GM21528 (cell line): ENCODE measurements at regions not wholly inside any gene's neighbourhood (a gene's known extent, or its start where the extent isn't known, plus 50 kb on each side); places are given as distances from the start of the nearest gene placed in this dataset.

Experiments
- ATAC-seq: cut with Tn5 transposase; IDR thresholded peaks from one replicate; pipeline ENCODE4 v1.9.1; 2021; ENCODE audit warnings: mild to moderate bottlenecking, moderate library complexity; ENCODE audit not compliant: unreplicated experiment, low FRiP score

DNA sequence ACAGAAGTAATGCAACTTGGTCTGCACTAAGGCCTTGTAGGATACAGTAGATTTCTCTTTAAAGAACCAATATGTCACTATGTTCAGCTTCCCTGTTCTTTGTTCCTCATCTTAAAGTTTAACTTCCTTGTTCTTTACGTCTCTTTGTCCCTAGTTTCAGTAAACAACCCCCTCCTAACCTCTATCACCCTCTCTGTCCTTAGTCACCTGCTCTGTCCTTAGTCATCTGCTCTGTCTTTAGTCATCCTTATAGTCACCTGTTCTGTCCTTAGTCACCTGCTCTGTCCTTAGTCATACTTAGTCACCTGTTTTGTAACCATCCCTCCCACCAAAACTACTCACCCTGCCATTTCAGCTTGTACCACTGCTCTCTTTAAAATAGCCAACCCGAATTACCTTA lies 144.6 kb upstream of the TMEM106B start:
- no peak for ATAC-seq

DNA sequence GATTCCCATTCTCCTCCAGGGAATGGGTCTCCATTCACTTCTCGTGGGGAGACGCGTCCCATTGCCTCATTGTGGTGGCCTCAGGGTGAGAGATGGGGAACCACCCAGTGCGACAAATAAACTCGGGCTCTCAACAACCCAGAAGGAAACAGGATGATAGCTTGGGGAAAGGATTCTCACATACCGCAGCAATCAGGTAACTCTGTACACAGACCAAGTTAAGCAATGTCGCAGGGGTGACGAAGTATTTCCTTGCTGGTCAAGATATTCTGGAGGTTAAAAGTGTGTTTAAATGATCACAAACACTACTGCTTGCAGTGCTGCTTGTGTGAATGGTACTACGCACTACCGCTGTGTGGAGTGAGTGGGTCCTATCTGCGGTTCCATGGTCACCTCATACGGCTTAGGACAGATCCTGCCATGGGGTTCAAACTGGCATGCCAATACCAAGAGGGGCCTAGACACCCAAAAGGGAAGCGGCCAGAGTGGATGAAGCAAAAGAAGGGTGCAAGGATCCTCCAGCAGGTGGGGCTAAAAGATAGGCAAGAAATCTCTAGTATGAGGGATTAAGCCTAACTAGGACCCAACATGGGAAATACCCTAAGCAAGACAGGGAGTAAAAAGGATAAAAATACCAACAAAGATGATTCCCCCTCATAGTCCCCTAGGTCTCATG lies 143.8 kb upstream of the TMEM106B start:
- ATAC-seq, result peak; percentile 75

DNA sequence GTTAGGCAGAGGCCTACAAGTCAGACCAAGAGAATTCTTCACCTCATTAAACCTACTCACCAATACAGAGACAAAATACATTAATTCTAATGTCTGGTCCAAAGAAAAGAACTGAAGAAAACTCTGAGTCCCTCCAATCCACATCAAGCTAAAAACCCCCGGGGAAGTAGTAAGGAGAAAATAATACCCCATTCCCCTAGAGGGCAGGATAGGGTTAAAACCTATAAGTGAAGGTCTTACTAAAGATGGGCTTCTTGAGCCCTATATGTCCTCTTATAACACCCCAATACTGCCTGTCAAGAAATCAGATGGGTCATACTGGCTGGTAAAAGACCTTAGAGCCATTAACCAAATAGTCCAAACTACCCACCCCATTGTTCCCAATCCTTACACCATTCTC lies 141.3 kb upstream of the TMEM106B start:
- no peak for ATAC-seq

DNA sequence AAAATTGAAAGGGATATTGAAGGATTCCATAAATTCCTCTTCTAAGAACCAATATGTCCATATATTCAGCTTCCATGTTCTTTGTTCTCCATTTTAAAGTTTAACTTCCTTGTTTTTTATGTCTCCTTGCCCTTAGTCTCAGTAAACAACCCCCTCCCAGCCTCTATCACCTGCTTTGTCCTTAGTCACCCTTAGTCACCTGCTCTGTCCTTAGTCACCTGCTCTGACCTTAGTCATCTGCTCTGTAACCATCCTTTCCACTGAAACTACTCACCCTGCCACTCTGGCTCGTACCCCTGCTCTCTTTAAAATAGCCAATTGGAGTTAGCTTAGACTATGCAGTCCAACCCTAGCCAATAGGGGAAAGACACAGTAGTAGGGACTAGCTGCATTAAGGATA lies 136.2 kb upstream of the TMEM106B start:
- no peak for ATAC-seq

DNA sequence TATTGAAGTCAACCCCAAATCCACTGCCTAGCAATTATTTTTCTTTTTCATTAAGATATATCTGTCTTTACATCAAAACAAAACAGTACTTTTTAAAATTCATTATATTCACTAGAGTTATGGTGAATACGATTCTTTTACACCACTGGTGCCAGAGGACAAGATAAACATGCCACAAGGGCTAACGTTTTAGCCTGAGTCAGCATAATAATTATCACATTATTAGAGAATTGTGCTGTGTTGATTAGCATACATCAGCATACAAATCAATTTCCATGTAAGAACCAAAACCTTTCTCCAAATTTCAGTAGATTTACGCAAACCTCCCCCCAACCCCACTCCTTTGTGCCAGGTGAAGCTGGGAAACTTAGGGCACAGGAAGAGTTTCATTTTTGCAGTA lies 131.1 kb upstream of the TMEM106B start:
- ATAC-seq, result no peak

DNA sequence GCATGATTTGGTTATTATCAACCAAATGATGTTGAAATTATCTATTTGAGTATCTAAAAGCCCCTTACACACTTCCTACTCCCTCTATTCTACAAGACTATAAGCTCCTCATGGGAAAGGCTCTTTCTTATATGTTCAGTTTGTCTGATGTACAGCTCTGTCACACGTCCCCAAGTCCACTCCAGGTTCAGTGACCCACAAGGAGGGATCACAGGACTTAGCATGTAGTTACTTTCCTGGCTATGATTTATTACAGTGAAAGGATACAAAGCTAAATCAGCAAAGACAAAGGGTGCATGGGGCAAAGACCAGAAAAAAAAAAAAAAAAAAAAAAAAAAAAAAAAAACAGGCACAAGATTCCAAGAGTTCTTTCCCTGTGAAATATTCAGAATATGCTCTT lies 125.6 kb upstream of the TMEM106B start:
- no peak for ATAC-seq

DNA sequence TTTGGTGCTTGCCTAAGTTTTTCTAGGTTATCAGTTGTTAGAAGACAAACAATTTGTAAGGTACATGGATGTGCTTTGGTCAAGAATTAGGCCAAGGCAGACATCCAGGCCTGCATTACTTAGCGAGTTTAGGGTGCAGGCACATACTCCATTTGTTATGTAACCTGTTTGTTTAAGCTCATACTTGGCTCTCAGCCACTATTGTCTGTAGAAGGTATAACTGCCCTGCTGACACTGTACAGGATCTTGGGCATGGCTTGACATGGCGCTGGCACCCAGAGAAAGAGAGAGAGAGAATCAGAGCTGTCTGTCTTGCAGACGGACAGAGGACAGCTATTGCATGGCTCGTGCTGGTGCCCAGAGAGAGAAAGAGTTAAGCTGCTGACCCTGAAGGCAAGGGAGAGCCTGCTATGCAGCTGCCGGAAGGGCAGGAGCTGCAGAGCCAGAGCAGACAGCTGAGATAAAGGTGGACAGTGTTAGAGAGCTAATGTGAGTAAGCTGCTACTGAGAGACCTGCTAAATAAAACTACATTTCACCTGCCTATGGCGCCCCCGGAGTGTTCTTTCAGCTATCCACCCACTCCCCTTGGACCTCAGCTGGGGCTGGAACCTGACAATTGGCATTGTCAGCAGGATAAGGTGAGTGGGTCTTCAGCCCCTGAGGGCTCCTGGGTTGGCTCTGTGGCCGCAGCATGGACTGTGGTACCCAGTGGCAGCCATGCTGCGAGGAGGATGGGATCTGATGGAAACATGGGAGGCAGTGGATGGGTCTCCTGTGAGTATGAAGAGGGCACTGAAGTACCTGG lies 120.9 kb upstream of the TMEM106B start:
- ATAC-seq, result no peak

DNA sequence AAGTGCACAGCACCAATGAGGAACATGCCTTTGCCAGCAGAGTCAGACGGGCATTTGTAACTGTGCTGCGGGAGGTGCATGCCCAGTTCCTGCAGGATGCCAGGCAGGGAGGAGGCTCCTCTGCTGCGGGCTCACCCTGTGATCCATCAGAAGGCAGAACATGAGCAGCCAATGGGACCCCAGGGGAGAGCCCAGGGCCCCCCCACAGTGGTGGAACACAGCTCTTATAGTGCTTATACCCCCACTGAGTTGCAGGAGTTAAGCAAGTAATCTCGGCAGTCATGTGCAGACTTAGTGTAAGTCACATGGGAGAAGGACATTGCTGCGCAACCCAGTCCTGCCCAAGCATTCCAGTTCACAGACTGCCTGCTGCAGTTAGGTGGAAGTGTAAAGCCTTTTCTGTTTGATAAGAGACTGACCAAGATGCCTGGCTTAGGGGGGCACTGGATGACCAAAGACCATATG lies 120.3 kb upstream of the TMEM106B start:
- ATAC-seq, result no peak

DNA sequence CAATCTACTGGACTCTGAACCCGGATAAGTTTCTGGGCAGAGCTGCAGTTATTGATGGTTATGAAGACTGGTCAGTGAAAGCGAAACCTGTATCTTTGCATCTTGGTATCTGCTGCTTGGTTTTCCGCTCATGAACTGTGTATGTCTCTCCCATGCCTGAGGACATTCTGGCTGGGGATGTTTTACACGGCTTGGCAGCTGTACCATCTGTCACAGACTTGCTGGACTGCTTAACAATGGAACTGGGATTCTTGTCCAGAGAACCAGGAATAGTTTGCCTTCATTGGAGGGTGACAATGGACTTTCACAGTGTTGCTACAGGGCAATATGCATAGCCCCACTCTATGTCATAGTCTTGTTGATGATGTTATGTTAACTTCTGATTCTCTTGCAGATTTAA lies 119.9 kb upstream of the TMEM106B start:
- ATAC-seq, result no peak

DNA sequence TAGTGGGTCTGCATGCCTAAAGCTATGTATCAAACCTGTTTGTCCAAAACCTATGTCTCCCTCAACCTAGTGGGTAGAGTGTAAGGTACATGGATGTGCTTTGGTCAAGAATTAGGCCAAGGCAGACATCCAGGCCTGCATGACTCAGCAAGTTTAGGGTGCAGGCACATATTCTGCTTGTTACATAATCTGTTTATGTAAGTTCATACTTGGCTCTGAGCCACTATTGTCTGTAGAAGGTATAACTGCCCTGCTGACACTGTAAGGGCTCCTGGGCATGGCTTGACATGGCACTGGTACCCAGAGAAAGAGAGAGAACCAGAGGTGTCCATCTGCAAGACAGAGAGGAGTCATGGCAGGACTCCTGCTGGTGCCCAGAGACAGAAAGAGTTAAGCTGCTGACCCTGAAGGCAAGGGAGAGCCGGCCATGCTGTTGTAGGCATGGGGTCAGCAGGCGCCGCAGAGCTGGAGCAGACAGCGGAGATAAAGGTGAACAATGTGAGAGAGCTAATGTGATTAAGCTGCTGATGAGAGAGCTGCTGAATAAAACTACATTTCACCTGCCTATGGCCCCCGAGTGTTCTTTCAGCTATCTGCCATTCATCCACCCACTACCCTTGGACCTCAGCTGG lies 118.5 kb upstream of the TMEM106B start:
- no peak for ATAC-seq

DNA sequence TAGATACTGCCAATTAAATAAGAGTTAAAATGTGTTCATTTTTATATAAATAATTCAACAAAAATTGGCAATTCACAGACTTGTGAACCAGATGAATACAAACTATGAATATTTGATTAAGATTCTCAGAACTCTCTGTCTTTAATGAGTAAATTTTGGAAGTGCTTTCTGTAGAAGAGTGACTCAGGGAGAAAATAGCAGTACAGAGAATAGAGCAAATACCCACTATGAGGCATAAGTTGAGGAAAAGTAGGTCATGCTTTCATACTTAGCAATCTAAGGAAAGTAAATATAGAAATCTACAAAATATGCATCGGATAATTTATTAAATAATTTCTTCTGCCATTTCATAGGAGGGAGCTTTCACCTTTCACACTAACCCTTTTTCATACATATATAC lies 117.7 kb upstream of the TMEM106B start:
- ATAC-seq, result no peak

DNA sequence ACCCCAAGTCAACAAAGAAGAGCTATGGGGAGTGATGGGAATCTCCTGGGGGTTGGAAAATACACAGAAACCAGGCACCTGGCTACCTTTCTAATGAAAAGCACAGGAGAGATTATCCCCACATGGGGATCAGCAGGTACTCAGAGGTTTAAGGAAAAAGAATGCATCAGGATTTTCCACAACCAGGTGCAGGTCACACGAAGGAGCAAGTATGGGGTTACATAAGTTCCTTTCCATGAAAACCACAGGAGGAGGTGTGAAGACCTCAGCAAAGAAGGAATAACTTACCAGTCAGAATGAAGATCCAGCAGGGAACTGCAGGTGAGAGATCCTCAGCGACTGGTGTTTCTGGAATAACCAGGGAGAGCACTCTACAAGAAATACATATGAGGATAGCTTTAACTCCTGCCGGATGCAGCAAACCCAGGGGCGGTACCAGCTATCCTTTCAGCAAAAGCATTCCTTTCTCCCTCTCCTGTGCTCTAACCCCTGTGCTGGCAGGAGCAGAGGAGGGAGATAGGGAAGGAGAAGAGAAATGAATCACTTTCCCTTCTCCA lies 116.7 kb upstream of the TMEM106B start:
- ATAC-seq, result no peak

DNA sequence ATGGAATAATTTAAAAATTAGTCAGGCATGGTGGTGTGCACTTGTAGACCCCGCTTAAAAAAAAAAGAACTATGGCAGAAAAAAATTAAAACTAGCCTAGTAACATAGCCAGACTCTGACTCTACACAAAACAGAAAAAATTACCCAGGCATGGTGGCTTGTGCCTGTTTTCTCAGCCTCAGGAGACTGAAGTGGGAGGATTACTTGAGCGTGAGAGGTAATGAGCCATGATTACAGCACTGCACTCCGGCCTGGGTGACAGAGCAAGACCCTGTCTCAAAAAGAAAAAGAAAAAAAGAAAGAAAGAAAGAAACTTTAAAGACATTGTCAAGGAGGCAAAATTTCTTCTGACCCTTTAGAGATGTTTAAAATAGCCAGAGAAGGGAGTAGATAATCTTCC lies 109.0 kb upstream of the TMEM106B start:
- ATAC-seq, result no peak

DNA sequence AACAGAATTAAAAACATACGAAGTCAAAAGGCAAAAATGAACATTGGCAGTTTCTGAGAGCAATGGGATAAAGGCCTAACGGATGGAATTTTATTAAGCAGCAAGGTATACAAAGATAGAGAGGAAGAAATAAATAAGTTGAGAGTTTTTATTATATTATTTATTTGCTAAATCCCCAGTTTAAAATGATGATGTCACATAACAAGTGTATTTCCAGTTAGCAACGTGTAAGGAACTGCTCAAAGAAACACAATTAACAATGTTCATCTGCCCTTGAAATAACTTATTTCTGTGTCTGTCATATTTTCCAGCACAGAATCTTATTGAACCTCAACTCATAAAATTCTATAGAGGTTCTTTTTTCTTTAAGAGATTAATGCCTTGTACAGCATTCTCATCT lies 108.6 kb upstream of the TMEM106B start:
- no peak for ATAC-seq

DNA sequence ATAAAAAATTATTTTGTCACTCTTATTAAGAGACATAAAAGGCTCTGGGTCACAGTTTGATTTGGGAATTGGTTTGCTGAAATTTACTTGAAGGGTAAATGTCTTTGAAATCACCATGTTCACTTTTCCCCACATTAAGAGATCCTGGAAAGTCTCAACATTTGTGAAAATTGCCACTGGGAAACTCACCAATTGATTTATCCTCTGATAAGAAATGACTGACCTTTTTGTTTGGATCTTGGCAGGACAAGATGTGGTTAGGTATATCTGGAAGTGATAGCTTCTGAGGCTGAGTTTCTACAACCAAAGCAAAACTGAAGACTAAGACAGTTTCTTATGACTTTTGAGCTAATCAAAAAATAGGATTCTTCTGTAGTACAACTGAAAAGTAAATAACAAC lies 107.1 kb upstream of the TMEM106B start:
- ATAC-seq, result no peak

DNA sequence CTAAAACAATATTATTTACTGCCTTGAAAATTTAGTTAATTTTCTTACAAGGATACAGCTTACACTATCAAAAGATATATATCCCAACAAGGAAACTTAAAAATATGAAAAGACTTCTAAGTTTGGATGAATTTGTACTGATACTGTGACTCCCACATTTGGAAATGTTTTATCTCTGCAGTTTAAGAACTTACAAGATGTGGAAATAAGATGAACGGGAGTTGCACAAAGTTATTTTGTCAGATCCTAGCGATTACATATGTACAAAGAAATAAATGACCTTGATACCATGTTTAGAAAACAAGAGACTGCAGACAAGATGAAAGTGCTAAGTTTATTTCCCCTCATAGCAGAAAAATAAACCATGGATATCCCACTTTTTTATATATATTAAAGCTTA lies 103.7 kb upstream of the TMEM106B start:
- no peak for ATAC-seq

DNA sequence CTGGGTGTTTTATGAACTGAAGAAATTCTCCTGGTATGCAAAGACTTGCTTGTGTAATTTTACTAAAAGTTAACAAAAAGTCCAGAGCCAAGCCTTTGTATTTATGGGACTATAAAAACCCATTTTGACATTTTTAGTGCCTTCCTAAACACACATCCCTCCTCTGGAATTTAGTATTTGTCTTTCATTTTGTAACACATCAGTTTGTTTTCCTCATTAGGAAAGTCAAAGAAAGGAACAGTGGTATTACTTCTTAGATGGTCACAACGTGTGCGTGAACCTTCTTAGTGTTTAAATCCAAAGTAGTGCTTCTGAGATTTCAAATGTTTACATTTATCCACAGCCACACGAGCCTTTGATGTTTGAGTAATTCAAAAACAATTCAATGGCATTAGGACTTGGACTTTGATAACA lies 103.2 kb upstream of the TMEM106B start:
- ATAC-seq, result no peak

DNA sequence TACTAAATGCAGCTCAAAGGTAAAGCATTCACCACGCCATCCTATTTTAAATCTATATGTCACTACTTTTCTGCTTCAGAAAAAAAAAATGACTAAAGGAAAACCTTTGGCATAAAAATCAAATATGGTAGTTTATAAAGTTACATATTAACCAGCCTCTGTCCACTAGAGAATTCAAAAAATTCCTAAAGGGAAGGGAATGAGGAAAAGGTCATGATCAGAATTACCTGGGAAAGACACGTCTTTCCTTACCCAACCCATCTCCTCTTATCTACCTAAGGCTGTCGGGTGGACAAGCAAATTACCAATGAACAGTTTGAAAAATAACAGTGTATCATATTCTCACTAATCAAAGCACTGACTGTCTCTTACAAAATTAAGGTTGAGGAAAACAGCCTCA lies 100.7 kb upstream of the TMEM106B start:
- ATAC-seq, result no peak

DNA sequence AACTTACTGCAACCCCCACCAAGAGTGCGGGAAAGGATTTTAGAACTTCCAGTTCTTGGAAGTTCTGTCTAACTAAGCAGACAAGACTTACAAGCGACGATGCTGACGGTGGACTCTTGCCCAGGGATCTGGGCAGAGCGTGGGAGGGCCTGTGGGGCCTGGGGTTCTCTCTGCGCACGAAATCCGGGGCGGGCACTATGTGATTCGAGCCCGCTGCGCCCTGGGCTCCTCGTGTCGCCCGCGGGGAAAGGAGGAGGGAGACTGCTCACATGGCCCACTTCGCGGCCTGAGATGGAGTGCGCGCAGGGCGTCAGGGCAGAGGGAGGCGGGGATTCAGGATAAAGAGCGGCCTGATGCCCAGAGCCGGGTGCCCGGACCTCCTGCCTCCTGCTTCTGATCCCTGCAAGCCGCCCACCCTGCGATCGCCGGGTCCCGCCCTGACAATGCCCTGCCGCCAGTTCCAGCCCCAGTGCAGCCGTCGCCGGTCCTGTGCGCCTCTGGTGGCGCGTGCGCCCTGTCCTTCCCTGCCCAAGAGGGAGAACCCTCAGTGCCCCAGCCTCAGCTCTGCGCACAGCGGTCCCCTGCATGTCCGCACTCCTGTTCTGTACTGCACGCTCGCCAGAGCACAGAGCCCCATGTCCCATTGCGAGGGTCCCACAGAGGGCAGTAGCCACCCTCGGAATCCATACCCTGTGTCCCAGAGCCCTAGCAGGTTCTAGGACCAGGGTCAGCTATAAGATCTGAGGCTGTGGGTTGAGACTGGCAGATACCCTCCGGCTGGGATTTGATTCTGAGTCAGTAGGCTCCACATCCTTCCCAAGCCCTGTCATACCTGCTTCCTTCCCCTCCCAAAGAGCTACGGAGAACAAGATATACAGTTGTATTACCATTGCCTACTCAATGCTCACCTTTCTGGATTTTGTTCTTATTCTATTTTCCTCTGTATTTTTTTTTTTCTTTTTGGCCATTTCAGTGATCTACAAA lies 99.4 kb upstream of the TMEM106B start:
- ATAC-seq, result no peak

DNA sequence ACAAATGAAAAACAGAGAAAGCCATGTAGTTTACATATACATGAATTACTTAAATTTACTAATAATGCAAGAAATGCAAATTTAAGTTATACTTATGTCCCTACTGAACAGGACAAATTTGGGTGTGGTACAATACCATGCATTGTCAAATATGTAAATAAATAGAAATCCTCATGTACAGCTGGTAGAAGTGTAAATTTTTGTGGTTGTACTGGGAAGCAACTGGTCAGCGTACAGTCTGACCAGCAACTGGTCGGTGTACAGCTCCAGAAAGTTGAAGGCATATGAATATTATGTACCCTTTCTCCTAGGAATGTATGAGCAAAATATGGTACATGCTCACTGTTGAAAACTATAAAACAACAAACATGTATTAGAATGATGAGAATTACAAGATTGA lies 93.9 kb upstream of the TMEM106B start:
- no peak for ATAC-seq
